ENCODE measurements at regions not wholly inside any gene's neighbourhood (a gene's known extent, or its start where the extent isn't known, plus 50 kb on each side); places are given as distances from the start of the nearest gene placed in this dataset.

DNA sequence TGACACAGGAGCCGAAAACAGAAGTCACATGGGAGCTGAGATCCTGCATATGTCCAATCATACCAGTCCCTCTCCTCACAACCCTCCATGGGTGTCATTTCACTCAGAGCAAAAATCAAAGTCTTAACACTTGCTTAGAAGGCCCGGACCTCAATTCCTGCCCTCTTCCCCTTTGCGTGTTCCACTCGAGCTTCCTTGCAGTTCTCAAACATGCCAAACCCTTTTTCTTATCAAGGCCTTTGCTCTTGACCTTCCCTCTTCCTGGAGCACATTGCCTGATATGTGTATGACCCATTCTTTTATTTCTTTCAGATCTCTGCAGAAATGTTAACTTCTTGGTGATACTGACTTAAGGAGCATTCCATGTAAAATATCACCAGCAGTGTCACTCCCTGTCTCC, 87.0 kb upstream of the USP38 start:
- DNase-seq = no peak
- no peaks in the 10 kb centered on the region for H3K27me3 ChIP-seq (ENCODE audit: control insufficient read depth, insufficient read depth, low read length)
- Mint-ChIP-seq H3K4me3 (no peak overlapping the region), H3K36me3 (no peaks in the 10 kb centered on the region), H3K4me1 (no peaks in the 10 kb centered on the region), H3K27me3 (no peaks in the 10 kb centered on the region), H3K9me3 (no peaks in the 10 kb centered on the region), H3K27ac (no peak overlapping the region)
- no peak for ATAC-seq (ENCODE audit: low read depth in 2 of 2)
- no peaks in the 10 kb centered on the region for H3K36me3 ChIP-seq (ENCODE audit: control insufficient read depth, insufficient read depth, low read length)
- H3K9me3 ChIP-seq (ENCODE audit: control insufficient read depth in 2 of 2, low read length in 2 of 2) = no peaks in the 10 kb centered on the region
- H3K4me1 ChIP-seq (ENCODE audit: control insufficient read depth, insufficient read depth, low read length, poor library complexity, severe bottlenecking) = no peaks in the 10 kb centered on the region
- no peak overlapping the region for H3K4me3 ChIP-seq (ENCODE audit: low read depth, low read length)
- no peak overlapping the region for H3K27ac ChIP-seq (ENCODE audit: insufficient read depth, low read length, poor library complexity, severe bottlenecking)

DNA sequence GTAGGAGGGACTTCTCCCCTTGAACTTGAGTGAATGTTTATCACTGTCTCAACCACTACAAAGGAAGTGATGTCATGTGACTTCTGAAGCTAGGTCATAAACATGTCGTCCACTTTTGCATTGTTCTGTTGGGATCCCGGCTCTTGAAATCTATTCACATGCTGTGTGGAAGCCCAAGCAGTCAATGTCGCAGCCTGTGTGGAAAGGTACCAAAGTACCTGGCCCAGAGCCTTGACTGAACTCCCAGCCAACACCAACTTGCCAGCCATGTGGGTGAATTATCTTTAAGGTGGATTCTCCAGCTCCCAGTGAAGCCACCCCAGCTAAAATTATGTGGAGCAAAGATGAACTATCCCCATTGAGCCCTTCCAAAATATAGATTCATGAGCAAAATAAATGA, 85.0 kb upstream of the USP38 start:
- Mint-ChIP-seq H3K36me3 (no peaks in the 10 kb centered on the region), H3K9me3 (no peaks in the 10 kb centered on the region), H3K27me3 (no peaks in the 10 kb centered on the region), H3K27ac (no peak overlapping the region), H3K4me3 (no peak overlapping the region), H3K4me1 (no peaks in the 10 kb centered on the region)
- Histone ChIP-seq H3K4me3 (ENCODE audit: low read depth, low read length) (no peak overlapping the region), H3K36me3 (ENCODE audit: control insufficient read depth, insufficient read depth, low read length) (no peaks in the 10 kb centered on the region), H3K9me3 (ENCODE audit: control insufficient read depth in 2 of 2, low read length in 2 of 2) (no peaks in the 10 kb centered on the region), H3K27me3 (ENCODE audit: control insufficient read depth, insufficient read depth, low read length) (no peaks in the 10 kb centered on the region), H3K4me1 (ENCODE audit: control insufficient read depth, insufficient read depth, low read length, poor library complexity, severe bottlenecking) (no peaks in the 10 kb centered on the region), H3K27ac (ENCODE audit: insufficient read depth, low read length, poor library complexity, severe bottlenecking) (no peak overlapping the region)
- ATAC-seq (ENCODE audit: low read depth in 2 of 2) = no peak
- no peak for DNase-seq

DNA sequence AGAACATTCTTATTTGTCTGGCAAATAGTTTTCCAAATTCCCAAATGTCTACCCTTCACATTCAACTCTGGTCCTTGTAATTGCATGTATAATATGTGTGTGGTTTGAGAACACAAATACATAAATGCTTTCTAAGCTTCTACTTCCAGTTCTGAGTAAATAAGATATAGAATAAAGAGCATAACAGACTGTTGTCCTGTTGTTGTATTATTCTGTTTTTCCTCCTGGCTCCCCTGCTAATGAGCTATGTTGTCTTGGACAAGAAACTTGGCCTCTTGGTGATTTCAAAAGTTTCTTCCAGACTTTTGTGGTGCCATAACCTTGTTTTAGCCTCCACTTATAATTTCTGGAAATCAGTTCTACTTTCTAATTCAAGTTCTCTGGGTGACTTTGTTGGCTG, 75.3 kb upstream of the USP38 start:
- no peaks in the 10 kb centered on the region for H3K27me3 ChIP-seq (ENCODE audit: control insufficient read depth, insufficient read depth, low read length)
- peaks cover 11% of the 10 kb centered on the region for H3K27me3 Mint-ChIP-seq
- H3K27ac ChIP-seq (ENCODE audit: insufficient read depth, low read length, poor library complexity, severe bottlenecking) = no peak overlapping the region
- no peaks in the 10 kb centered on the region for H3K9me3 ChIP-seq (ENCODE audit: control insufficient read depth in 2 of 2, low read length in 2 of 2)
- DNase-seq (no peak), ATAC-seq (ENCODE audit: low read depth in 2 of 2) (no peak)
- no peaks in the 10 kb centered on the region for H3K4me1 ChIP-seq (ENCODE audit: control insufficient read depth, insufficient read depth, low read length, poor library complexity, severe bottlenecking)
- H3K4me3 Mint-ChIP-seq = no peak overlapping the region
- H3K9me3 Mint-ChIP-seq = peaks cover 0 to 5% (median 4%) of the 10 kb centered on the region in 7 donors
- H3K36me3 ChIP-seq (ENCODE audit: control insufficient read depth, insufficient read depth, low read length) = no peaks in the 10 kb centered on the region
- no peak overlapping the region for H3K4me3 ChIP-seq (ENCODE audit: low read depth, low read length)
- H3K4me1 Mint-ChIP-seq = no peaks in the 10 kb centered on the region
- no peak overlapping the region for H3K27ac Mint-ChIP-seq
- H3K36me3 Mint-ChIP-seq = no peaks in the 10 kb centered on the region

DNA sequence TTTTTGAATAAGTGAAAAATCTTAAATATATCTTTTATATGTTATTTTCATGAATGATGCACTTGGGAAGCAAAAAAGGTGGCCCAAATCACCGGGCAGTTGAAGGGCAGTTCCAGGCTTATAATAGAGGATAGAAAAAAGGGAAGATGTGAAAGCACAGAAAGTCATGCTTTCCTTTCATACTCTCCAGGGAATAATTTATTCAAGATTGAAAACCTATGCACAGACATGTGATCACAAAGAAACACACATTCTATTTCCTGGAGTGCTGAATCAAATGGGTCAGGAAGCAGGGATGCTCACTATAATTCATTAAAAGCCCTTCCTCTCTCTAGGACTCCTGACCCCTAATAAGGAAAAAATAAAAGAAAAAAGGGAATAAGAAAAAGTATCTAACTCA, 66.1 kb upstream of the USP38 start:
- Histone ChIP-seq H3K27me3 (ENCODE audit: control insufficient read depth, insufficient read depth, low read length) (no peaks in the 10 kb centered on the region), H3K27ac (ENCODE audit: insufficient read depth, low read length, poor library complexity, severe bottlenecking) (no peak overlapping the region), H3K4me1 (ENCODE audit: control insufficient read depth, insufficient read depth, low read length, poor library complexity, severe bottlenecking) (no peaks in the 10 kb centered on the region), H3K9me3 (ENCODE audit: control insufficient read depth in 2 of 2, low read length in 2 of 2) (no peaks in the 10 kb centered on the region), H3K36me3 (ENCODE audit: control insufficient read depth, insufficient read depth, low read length) (no peaks in the 10 kb centered on the region), H3K4me3 (ENCODE audit: low read depth, low read length) (no peak overlapping the region)
- Mint-ChIP-seq H3K4me1 (no peaks in the 10 kb centered on the region), H3K9me3 (peaks cover 0 to 4% (median 2%) of the 10 kb centered on the region in 7 donors), H3K4me3 (no peak overlapping the region), H3K36me3 (no peaks in the 10 kb centered on the region), H3K27me3 (peaks cover 27% of the 10 kb centered on the region), H3K27ac (no peak overlapping the region)
- no peak for DNase-seq
- ATAC-seq (ENCODE audit: low read depth in 2 of 2) = no peak

DNA sequence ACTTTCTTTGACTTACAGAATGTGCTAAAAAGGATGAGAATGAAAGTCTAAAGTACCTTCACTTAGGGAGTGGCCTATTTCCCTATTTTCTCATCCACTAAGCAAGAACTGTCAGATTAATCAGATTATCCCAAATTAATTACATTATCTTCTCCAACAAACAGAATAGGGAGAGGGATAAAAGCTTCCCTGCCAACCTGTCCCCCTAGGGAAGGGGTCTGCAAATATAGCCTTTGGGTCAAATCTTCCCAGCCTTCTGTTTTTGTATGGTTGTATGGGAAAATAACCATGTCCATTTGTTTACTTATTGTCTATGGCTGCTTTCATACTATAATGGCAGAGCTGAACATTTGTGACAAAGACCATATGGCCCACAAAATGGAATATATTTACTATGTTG, 57.1 kb upstream of the USP38 start:
- no peaks in the 10 kb centered on the region for H3K9me3 ChIP-seq (ENCODE audit: control insufficient read depth in 2 of 2, low read length in 2 of 2)
- no peaks in the 10 kb centered on the region for H3K36me3 ChIP-seq (ENCODE audit: control insufficient read depth, insufficient read depth, low read length)
- ATAC-seq (ENCODE audit: low read depth in 2 of 2) (no peak), DNase-seq (no peak)
- no peak overlapping the region for H3K27ac ChIP-seq (ENCODE audit: insufficient read depth, low read length, poor library complexity, severe bottlenecking)
- Mint-ChIP-seq H3K4me3 (no peak overlapping the region), H3K9me3 (peaks cover 0 to 8% (median 4%) of the 10 kb centered on the region in 7 donors), H3K27me3 (peaks cover 4% of the 10 kb centered on the region), H3K4me1 (no peaks in the 10 kb centered on the region), H3K36me3 (no peaks in the 10 kb centered on the region), H3K27ac (no peak overlapping the region)
- no peaks in the 10 kb centered on the region for H3K4me1 ChIP-seq (ENCODE audit: control insufficient read depth, insufficient read depth, low read length, poor library complexity, severe bottlenecking)
- no peaks in the 10 kb centered on the region for H3K27me3 ChIP-seq (ENCODE audit: control insufficient read depth, insufficient read depth, low read length)
- no peak overlapping the region for H3K4me3 ChIP-seq (ENCODE audit: low read depth, low read length)

DNA sequence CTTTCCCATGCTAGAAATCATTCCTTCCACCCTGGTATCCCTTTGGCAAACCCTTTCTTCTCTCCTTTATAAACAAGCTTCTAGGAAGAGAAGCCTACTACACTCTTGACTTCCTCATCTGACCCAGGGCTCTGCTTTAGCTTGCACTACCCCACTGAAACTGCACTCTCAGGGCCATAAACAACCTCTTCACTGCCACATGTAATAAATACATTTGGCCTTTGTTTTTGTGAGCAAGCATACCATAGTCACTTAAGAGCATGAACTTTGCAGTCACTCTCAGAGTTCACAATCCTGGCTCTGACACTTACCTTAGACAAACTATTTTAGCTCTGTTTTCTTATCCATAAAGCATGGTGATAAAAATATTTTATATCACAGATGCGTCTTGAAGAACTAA, 50.7 kb upstream of the USP38 start:
- Mint-ChIP-seq H3K9me3 (peaks cover 0 to 6% (median 0%) of the 10 kb centered on the region in 7 donors), H3K4me3 (no peak overlapping the region), H3K27me3 (peaks cover 4% of the 10 kb centered on the region), H3K4me1 (no peaks in the 10 kb centered on the region), H3K27ac (no peak overlapping the region), H3K36me3 (no peaks in the 10 kb centered on the region)
- DNase-seq (no peak), ATAC-seq (ENCODE audit: low read depth in 2 of 2) (no peak)
- H3K4me3 ChIP-seq (ENCODE audit: low read depth, low read length) = no peak overlapping the region
- H3K9me3 ChIP-seq (ENCODE audit: control insufficient read depth in 2 of 2, low read length in 2 of 2) = no peaks in the 10 kb centered on the region
- H3K36me3 ChIP-seq (ENCODE audit: control insufficient read depth, insufficient read depth, low read length) = no peaks in the 10 kb centered on the region
- H3K4me1 ChIP-seq (ENCODE audit: control insufficient read depth, insufficient read depth, low read length, poor library complexity, severe bottlenecking) = no peaks in the 10 kb centered on the region
- H3K27me3 ChIP-seq (ENCODE audit: control insufficient read depth, insufficient read depth, low read length) = no peaks in the 10 kb centered on the region
- H3K27ac ChIP-seq (ENCODE audit: insufficient read depth, low read length, poor library complexity, severe bottlenecking) = no peak overlapping the region

Data from CD4-positive, CD25-positive, alpha-beta regulatory T cell (primary cell).